GM21367 (cell line): ENCODE measurements at regions not wholly inside any gene's neighbourhood (a gene's known extent, or its start where the extent isn't known, plus 50 kb on each side); places are given as distances from the start of the nearest gene placed in this dataset.
A peak's percentile ranks its signal among the peaks of the same experiment; 100 is the strongest.
"Not testable (repeated sequence)": the region's sequence is repeated elsewhere in the genome, so short reads cannot be mapped to it uniquely, and the experiment has no call there.

Experiments used
- ATAC-seq: cut with Tn5 transposase; IDR thresholded peaks from one replicate; pipeline ENCODE4 v1.9.1; 2021; ENCODE audit not compliant: unreplicated experiment

GRCh38 chr5:124521461-124522230, 224.8 kb downstream of the ZNF608 start:
- ATAC-seq, result no peak

DNA sequence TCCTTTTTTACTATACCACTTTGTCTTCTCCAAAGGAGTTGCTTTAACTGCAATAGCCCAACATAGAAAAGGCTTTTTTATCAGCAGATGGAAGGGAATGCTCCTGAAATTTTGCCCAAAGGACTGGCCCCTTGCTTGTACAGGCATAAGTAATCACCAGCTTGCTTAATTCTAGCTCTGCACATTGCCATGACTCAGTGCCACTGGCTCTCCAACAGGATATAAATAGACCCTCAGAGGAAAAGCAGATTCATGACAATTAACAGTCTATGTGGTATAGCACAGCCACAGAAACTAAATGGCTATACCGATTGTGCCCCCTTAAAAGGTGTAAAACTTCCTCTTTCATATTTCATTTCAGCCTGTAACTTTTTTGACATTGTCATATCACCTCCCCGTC, 227.0 kb downstream of the ZNF608 start:
- peak; percentile 82 for ATAC-seq

DNA sequence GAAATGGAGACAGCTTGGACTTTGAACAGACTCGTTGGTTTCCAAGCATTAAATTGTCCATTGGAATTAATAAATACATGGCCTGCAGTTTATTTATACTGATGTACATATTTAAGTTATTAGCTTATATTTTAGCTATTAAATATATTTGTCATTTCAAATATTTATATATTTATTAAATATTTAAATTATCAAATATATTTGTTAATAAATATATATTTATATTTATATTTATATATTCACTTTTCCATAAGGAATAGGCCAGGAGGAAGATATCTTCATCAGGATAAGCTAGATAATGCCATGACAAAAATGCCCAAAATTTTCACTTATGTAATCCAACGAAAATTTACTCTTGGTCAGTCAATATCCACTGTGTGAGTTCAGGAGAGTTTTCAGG, 229.9 kb downstream of the ZNF608 start:
- no peak for ATAC-seq

DNA sequence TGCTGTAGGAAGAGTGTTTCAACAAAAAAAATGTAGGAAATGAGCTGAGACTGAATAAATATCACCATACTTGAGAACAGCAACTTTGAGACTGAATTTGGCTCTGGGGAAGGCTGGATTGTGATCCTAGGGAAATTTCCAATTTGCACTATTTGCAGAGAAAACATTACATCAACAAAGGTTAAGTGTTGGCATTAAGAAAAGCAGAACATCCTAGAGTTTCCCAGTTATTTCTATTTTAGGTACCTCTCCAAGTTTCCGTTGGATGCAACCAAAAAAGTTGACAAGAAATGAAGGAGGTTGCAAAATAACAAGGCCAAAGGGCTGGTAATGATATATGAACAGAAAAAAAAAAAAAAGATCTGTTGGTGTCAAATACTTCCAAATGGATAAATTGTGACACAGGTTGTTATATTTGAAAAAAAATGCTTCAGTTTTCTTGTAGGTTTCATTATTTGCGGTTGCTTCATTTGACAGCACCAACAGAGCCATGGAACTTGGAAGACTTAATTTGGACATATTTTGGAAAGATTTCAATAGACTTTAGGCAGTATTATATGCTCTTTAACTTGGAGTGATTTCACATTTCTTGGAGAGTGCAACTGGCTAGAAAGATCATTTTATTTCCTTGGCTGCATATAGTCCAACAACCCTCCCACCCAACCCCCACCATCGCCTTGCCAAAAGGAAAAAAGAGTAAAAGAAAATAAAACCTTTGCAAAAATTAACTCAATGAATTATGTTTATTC, 230.8 kb downstream of the ZNF608 start:
- ATAC-seq, result no peak

DNA sequence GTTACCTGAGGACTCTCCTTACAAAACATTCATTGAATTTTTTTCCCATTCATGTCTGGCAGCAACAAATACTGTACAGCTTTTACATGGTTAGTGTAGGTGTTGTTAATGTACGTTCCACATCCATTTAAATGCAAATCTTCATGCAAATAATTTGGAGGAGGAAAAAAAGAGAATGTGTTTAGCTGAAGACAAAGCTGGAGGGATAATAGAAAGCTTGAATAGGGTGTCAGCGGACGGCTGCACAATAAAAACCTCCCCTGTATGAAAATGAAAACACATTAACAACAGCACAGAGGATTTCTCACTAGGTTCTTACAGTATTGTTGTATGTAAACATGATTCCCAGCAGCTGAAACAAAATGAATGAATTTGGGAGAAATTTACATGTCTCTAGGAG, 231.5 kb downstream of the ZNF608 start:
- no peak for ATAC-seq

DNA sequence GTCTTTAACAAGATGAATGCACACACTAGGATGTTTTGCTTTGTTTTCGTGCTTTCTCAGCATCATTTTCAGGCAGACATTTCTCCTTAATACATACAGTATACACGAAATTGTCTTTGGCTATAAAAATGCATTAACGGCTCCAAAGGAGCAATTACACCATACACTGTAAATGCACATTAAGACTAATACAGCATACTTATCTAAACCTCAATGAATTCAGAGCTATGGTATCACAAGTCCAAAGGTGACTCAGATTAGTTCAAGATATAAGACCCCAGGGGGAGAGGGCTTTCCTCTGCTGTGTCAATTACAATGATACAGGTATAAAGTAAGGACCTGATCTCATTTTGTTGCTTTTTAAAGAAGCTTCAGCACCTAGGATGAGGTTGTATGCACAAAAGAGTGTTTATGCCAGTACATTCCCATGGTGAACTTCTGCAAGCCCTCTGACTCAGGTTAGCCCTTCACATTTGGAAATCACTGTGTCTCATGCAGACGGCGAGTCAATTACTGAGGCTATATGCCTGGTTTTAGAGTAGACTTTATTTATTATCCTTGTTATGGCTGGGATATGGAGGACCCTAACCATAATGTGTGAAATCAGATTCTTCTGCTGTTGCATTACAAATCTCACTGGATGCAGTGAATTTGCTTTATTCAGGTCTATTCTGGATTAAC, 233.3 kb downstream of the ZNF608 start:
- ATAC-seq, result no peak

GRCh38 chr5:124512236-124512635, 234.2 kb downstream of the ZNF608 start:
- no peak for ATAC-seq

- ATAC-seq, result no peak
These were observed 234.6 kb downstream of the ZNF608 start for GRCh38 chr5:124511791-124512190.

GRCh38 chr5:124507688-124508087, 238.8 kb downstream of the ZNF608 start:
- ATAC-seq, result no peak

DNA sequence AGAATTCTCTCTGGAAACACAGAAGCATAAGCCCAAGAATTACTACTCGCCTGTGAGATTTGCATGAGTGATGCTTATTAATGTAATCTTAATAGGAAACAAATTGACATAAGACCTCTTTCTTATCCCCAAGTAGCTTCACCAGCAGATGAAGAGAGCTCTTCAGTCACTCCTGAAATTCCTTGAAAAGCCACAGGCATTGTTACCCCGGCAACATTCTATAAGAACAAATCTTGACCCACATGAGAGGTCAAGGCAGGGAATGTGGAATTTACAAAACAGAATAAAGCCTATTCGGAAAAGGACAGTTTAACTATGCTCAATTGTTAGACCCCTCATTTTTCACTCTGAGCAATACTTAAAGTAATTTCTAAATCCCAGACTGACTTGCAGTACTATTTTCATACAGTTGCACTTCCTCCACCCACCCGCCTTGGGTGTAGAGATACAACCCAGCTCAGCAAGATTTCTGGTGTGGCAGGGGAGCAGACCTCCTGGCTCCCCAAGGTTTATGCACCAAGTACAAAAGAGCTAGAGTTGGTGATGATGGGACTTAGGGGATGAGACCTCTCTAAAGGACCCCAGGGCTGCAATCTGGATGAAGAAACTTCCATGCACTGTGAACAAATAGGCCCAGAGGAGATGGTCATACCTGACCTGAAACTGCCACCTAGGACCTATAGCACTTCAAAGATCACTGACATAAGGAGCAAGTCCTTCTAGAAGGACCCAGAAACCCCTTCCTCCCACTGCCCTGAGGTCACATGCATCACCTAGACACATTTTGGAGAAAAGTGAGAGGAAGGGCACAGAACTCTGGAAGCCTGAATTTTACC, 242.1 kb downstream of the ZNF608 start:
- ATAC-seq, result peak; percentile 97

DNA sequence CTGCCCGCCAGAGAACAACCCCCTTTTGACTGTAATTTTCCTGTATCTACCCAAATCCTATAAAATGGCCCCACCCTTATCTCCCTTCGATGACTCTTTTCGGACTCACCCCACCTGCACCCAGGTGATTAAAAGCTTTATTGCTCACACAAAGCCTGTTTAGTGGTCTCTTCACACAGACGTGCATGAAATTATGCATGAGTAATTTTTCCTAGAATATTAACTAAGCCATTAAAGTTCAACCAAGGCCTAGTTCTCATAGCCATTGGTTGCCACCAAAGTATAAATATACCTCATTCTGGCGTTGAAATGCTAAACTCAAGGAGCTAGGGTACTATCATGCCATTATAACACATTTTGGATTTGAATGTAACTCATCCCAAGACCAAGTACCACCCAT, 243.9 kb downstream of the ZNF608 start:
- no peak for ATAC-seq

DNA sequence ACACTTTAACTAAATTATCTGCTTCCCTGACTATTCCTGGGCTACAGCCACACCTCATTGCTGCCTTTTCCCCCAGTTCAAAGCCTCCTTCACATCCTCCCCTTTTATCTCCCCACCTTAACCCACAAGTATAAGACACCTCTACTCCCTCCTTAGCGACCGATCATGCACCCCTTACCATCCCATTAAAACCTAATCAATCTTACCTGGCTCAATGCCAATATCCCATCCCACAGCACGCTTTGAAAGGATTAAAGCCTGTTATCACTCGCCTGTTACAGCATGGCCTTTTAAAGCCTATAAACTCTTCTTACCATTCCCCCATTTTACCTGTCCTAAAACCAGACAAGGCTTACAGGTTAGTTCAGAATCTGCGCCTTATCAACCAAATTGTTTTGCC, 246.6 kb downstream of the ZNF608 start:
- ATAC-seq, result not testable (repeated sequence)

DNA sequence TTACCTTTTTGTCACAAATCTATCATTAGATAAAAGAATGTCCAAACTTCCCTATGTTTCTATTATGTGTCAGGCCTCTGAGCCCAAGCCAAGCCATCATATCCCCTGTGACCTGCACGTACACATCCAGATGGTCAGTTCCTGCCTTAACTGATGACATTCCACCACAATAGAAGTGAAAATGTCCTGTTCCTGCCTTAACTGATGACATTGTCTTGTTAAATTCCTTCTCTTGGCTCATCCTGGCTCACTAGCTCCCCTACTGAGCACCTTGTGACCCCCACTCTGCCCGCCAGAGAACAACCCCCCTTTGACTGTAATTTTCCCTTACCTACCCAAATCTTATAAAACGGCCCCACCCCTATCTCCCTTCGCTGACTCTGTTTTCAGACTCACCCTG, 249.5 kb downstream of the ZNF608 start:
- ATAC-seq, result not testable (repeated sequence)

DNA sequence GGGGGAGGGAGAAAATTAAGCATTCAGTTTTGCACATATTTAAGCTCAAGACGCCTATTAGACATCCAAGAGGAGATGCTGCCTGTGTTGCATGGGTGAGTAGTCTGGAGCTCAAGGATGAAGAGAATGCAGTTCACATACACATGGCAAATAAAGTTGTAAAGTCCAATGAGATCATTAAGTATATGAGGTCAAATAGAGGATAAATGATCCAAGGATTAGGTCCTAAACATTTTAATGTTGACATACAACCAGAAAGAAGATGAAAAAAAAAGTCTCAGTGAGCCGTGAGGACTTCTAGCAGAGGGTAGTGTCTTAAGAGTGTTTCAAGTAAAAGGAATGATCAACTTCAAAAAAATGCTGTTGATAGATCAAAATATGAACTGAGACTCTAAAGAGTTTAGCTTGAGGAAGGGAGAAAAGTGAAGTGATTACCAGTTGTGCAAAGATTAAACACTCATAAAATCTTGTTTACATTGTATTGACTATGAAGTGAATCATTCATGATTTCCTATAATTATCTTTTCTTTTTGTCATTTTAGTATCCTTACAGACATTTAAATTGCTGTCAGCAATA, 251.8 kb downstream of the ZNF608 start:
- ATAC-seq, result no peak

GRCh38 chr5:124492444-124493224, 253.8 kb downstream of the ZNF608 start:
- no peak for ATAC-seq

DNA sequence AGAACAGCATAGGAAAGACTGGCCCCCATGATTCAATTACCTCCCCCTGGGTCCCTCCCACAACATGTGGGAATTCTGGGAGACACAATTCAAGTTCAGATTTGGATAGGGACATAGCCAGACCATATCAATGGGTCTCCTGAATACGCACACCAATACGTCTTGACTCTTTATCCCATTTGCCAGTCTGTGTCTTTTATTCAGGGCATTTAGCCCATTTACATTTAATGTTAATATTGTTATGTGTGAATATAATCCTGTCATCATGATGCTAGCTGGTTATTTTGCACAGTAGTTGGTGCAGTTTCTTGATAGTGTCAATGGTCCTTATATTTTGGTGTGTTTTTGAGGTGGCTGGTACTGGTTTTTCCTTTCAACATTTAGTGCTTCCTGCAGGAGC, 256.1 kb downstream of the ZNF608 start:
- ATAC-seq, result not testable (repeated sequence)

GRCh38 chr5:124481419-124481818, 265.0 kb downstream of the ZNF608 start:
- ATAC-seq, result no peak

DNA sequence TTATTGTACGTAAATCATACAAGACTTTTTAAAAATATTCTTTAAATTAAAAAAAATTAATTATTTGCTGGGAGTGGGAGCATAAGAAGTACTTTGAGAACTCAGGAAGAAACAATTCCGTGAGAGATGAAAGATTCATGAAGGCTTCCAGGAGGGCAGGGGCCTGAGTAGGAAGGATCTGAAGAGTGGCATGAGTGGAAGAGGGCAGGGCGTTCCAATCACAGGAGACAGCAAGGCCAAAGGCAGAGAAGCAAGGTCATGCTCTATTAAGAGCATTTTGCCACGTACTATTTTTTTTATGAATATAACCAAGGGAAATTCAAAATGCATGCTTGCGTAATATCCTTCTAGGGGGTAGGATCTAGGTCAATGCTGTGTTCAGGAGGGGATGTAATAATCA, 265.5 kb downstream of the ZNF608 start:
- ATAC-seq, result no peak

GRCh38 chr5:124480022-124480421, 266.4 kb downstream of the ZNF608 start:
- ATAC-seq, result no peak

DNA sequence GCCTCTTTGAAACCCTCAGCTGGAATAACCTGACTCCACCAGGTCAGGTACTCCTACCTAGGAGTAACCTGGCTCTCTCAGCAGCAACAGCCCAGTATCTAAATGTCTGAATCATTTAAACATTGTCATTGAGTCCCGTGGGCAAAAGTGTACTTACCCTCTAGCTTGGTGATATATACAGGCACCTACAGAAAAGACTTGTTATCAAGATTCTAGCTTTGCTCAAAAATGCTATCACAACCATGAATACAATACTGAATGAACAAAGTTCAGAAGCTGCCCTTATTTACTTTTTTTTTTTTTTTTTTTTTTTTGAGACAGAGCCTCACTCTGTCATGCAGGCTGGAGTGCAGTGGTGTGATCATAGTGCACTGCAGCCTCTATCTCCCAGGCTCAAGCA, 268.2 kb downstream of the ZNF608 start:
- ATAC-seq, result no peak
